AG09319 (cell line): ENCODE measurements at regions not wholly inside any gene's neighbourhood (a gene's known extent, or its start where the extent isn't known, plus 50 kb on each side); places are given as distances from the start of the nearest gene placed in this dataset.

ENCODE experiments used
- DNase-seq: peaks from one replicate; pipeline ENCODE4 v3.0.0-alpha.2; 2010; ENCODE audit warnings: low read depth; ENCODE audit errors: extremely low read depth
- TF ChIP-seq, protein P1 (sequence below): IDR thresholded peaks from 2 replicates; pipeline ENCODE4 v1.5.1; 2011; ENCODE audit warnings: low read depth, mild to moderate bottlenecking, inconsistent platforms, low read length, moderate library complexity

GRCh38 chr1:89472253-89472652 lies 52.4 kb upstream of the LRRC8B start:
- no peak for DNase-seq
- TF ChIP-seq, protein P1, sequence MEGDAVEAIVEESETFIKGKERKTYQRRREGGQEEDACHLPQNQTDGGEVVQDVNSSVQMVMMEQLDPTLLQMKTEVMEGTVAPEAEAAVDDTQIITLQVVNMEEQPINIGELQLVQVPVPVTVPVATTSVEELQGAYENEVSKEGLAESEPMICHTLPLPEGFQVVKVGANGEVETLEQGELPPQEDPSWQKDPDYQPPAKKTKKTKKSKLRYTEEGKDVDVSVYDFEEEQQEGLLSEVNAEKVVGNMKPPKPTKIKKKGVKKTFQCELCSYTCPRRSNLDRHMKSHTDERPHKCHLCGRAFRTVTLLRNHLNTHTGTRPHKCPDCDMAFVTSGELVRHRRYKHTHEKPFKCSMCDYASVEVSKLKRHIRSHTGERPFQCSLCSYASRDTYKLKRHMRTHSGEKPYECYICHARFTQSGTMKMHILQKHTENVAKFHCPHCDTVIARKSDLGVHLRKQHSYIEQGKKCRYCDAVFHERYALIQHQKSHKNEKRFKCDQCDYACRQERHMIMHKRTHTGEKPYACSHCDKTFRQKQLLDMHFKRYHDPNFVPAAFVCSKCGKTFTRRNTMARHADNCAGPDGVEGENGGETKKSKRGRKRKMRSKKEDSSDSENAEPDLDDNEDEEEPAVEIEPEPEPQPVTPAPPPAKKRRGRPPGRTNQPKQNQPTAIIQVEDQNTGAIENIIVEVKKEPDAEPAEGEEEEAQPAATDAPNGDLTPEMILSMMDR: no peak

- TF ChIP-seq, protein P1: no peak
- DNase-seq: no peak
Measured at GRCh38 chr1:89472886-89473417, 51.7 kb upstream of the LRRC8B start.
